DMS 273 (cell line): ENCODE measurements at regions not wholly inside any gene's neighbourhood (a gene's known extent, or its start where the extent isn't known, plus 50 kb on each side); places are given as distances from the start of the nearest gene placed in this dataset.
"Not testable (repeated sequence)": the region's sequence is repeated elsewhere in the genome, so short reads cannot be mapped to it uniquely, and the experiment has no call there.

Experiments
- DNase-seq: peaks from one replicate; lab custom pipeline; 2025; ENCODE audit not compliant: unreplicated experiment; lab: John Stamatoyannopoulos, UW

DNA sequence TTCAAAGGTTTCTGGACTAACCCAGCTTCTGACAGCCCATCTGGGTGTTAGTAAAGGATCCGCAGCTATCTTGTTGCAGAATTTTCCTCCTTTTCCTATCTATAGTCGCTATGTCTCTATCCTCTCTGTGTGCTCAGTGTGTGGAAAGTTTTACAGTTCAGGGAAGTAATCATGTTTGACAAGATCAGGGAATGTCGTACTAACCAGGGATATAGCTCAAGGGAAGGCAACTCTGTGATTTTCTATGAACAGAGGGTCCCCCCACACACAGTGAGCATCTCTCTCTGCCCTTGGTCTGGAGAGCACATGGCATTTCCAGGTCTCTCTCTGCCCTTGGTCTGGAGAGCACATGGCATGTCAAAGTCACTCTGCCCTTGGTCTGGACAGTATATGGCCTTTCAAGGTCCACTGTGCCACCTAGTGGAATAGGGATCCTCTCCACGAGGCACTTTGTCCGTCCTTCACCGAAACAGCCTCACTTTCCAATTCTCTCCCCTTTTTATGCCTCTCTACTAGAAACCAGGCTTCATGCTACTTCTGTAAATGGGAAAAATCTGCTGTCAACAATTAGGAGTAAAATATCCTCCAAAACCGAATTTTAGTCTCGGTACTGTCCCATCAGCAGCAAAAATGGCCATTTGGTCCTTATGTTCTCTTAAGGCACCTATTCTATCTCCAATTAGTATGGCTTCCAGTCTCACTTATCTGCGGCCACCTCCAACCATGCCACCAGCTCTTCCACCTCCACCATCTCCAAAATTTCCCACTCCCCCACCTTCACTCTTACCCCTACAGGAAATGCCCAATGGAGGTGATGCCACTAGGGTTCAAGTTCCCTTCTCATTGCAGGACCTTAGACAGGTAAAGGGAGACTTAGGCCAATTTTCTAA, 88.7 kb downstream of the IGLL5 start:
- DNase-seq: no peak

GRCh38 chr22:22977479-22978200, 90.0 kb downstream of the IGLL5 start:
- no peak for DNase-seq

GRCh38 chr22:22978637-22979036, 91.0 kb downstream of the IGLL5 start:
- DNase-seq: no peak

DNA sequence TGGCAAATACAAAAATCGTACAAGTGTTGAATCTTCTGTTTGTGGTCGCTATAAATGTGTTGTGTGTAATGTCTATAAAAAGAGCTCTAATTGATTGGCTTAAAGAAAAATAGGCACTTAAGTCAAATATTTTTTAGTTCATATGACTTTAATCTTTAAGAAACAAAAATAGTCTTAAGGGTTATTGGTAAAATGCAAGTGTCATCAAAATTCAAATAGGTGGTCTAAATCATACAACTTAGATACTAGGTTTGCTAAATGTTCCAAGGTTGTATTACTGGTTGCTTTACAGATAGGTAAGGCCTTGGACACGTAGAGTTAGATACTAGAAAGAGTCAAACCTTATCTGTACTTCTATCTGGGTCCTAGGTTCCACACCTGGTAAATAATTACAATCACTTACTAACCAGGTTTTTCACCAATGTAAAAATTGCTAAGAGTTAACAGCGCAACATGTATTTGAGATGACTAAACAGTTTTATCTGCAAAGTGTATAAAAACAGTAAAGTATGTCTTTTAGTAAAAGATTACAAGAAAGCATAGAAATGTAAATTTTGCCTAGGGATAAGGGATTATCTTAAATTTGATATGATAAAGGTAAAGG, 91.1 kb upstream of the GNAZ start:
- DNase-seq: no peak

DNA sequence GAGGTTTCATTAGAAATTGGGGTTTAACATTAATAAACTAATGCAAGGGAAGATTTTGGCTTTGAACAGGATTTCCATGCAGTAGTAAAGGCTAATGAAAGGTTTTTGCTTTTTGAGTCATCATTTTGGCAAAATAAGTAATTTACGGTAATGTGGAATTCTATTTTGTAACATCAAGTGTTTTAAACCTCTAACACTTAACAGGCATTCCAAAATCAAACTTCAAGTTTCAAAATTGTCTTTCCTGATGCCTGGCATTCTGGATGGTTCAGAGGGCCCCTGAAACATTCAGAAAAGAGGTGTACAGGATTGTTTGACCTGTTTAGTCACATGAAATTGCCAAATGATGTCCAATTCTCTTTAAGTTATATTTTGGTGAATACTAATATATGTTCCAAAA, 90.4 kb upstream of the GNAZ start:
- no peak for DNase-seq

DNA sequence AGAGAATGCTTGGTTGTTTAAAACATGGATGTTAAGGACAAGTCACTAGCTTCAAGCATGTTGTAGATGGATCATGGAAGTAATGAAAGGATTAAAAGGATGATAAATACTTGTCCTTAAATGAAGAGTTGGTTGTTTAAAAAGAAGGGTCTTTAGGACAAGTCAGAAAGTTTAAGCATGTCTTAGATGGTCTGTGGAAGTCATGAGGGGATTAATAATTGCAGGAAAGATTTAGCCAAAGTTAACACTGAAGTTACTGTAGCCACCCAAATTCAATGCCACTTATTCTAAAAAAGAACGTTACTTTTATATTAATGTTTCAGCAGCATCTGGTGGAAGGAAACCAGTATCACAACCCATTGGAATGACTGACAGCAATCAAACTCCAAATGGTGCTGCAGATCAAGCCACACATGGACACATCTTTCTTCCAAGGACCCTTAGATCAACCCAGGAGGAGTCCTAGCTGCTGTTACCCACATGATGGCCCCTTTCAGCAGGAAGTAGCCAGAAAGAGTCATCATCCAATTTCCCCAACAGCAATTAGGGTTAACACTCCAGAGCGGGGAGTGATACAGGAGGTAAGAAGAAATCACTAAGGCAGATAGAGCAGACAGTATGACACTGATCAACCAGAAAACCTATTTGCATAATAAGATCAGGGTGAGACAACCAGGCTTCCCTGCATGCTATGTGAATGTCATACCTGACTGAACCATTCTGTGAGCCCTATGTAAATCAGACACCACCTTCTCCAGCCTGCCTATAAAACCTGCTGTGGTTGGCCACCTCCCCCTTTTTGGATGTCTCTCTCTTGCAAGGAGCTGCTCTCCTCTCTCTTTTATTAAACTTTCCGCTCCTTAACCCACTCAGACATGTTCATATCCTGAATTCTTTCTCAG, 88.4 kb upstream of the GNAZ start:
- no peak for DNase-seq

GRCh38 chr22:22982616-22983015, 87.7 kb upstream of the GNAZ start:
- DNase-seq: no peak

DNA sequence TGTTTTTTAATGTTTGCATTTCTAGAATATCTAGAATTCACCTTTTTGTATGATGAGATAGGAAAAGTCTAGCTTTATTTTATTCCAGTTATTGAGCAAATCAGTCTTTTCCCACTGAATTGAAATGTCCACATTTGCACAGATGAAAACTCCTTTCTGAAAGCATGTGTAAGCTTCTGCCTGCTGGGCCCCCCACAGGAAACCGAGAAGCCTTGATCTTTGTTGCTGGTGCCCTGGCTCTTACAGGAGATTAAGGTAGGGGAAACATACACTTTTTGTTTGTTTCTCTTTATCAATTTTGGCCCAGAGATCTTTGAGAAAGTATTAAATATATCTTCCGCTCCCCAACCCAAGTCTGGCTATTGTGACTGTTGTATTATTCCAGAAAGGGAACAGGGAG, 87.2 kb upstream of the GNAZ start:
- DNase-seq: no peak

DNA sequence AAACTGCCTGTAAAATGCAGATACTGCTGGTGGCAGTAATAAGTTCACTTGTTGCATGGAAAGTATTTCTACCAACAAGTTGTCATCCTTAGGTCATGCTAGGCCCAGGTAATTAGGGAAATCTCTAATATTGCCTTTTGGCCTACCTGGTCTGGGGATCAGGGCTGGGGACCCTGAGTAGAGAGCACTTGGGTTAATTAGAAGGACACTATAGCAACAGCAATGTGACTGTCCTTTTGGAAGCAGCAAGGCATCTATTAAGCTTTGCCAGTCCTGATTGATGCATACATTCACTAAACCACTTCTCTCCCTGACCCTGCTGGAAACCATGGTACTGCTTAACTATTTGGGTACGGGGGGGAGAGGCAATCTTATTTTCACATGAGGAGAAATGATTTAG, 86.5 kb upstream of the GNAZ start:
- no peak for DNase-seq

- DNase-seq: no peak
These were observed 85.4 kb upstream of the GNAZ start for GRCh38 chr22:22984967-22985366.

- DNase-seq: no peak
These were observed 84.3 kb upstream of the GNAZ start for GRCh38 chr22:22986008-22986407.

DNA sequence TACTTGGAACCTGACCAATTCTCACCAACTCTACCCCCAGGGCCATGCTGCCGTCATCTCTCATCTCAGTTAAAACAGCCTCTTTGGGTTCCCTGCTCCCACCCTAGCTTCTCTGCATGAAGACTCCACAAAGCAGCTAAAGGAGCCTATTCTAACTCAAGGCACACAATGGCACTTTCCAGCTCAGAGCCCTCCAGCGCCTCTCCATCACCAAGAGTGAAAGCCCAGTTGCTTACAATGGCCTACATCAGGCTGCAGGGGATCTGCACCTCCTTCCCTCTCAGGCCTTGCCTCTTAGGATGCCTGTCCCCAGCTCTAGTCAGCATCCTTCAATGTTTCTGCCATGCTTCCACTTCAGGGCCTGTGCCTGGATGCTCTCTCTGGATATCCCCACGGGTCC, 83.7 kb upstream of the GNAZ start:
- no peak for DNase-seq

DNA sequence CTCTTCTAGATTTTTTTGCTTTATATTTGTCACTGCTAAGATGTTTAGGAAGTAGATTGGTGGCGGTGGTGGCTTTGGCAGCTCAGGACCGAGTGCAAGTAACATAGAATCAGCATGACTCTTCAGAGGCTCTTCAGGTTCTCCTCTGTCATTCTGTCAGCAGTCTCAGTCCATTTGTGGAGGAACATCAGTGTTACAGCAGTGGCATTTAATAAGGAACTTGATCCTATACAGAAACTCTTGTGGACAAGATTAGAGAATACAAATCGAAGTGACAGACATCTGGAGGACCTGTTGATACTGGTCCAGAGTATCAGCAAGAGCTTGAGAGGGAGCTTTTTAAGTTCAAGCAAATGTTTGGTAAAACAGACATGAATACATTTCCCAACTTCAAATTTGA, 82.2 kb upstream of the GNAZ start:
- DNase-seq: no peak

- DNase-seq: no peak
These were observed 81.5 kb upstream of the GNAZ start for GRCh38 chr22:22988785-22989184.

- DNase-seq: no peak
These were observed 80.5 kb upstream of the GNAZ start for GRCh38 chr22:22989856-22990255.

DNA sequence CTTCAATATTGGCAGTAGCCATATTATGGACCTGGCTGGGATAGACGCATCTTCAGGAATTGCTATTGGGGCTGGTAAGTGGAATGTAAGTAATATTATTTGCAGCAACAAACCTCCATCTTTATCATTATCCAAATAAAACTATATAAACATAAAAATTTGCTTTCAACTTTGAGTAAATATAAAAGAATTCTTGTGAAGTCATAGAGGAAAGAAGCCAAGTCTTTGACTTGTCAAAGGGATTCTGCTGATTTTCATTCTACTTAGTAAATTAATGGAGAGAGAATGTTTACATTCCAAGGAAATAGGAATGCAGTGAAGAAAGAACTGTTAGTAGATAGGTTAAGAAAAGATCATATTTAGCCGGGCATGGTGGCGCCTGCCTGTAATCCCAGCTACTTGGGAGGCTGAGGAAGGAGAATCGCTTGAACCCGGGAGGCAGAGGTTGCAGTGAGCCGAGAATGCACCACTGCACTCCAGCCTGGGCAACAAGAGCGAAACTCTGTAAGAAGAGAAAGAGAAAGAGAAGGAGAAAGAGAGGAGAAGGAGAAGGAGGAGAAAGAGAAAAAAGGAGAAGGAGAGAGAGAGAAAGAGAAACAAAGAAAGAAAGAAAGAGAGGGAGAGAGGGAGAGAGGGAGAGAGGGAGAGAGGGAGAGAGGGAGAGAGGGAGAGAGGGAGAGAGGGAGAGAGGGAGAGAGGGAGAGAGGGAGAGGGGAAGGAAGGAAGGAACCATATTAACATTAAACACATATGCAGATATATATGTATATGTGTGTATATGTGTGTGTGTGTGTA, 79.4 kb upstream of the GNAZ start:
- DNase-seq: not testable (repeated sequence)

DNA sequence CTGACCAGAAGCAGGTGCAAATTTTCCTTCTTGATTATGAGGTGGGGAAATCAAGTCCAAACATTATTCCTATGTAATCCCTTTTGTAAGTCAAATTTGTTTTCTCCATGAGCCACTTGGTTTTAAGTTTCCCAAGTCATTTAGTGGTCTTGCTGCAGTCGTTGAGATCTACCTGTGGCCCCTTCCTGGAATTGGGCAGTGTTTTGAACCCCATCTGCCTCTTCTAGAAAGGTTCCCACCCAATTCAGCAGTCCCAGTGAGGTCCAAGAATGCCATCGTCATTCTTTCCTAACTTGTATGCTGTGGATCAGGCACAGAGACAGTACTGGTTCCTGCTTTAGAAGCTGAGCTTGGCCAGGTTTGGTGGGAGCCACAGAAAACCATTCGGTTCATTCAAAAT, 77.8 kb upstream of the GNAZ start:
- no peak for DNase-seq

- DNase-seq: no peak
These were observed 77.1 kb upstream of the GNAZ start for GRCh38 chr22:22993184-22993583.

DNA sequence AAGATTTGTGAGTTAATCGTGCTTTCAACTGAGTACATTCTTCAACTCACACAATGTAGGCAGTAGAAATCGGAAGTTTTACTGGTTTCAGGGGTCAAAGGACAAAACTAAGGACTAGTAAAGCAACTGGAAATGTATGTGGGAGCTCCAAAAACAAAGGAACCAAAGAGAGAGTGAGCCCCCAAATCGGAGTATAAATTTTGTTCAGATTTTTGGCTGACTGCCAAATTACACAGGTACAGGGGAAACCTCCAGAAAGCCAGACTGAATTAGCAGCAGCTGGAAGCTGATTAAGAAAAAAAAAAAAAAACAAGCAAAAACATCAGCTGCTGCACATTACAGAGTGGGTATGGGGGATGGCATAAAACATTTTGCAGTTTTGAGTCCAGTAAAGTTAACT, 75.2 kb upstream of the GNAZ start:
- DNase-seq: no peak
